Stimulated activated CD4-positive, alpha-beta T cell treated with anti-CD3 and anti-CD28 coated beads, Interleukin-1b, Interleukin-23, amount 100 ng/mL, for 4 hours (primary cell): ENCODE measurements at regions not wholly inside any gene's neighbourhood (a gene's known extent, or its start where the extent isn't known, plus 50 kb on each side); places are given as distances from the start of the nearest gene placed in this dataset.
"Not testable (repeated sequence)": the region's sequence is repeated elsewhere in the genome, so short reads cannot be mapped to it uniquely, and the experiment has no call there.

Experiments used
- DNase-seq, 2 donors: peaks; one replicate each; pipeline ENCODE4 v3.0.0-alpha.2; 2020; ENCODE audit warnings: low read depth in 2 of 2

GRCh38 chr10:78341953-78342614, 308.4 kb downstream of the RPS24 start:
- DNase-seq, result no peak

DNA sequence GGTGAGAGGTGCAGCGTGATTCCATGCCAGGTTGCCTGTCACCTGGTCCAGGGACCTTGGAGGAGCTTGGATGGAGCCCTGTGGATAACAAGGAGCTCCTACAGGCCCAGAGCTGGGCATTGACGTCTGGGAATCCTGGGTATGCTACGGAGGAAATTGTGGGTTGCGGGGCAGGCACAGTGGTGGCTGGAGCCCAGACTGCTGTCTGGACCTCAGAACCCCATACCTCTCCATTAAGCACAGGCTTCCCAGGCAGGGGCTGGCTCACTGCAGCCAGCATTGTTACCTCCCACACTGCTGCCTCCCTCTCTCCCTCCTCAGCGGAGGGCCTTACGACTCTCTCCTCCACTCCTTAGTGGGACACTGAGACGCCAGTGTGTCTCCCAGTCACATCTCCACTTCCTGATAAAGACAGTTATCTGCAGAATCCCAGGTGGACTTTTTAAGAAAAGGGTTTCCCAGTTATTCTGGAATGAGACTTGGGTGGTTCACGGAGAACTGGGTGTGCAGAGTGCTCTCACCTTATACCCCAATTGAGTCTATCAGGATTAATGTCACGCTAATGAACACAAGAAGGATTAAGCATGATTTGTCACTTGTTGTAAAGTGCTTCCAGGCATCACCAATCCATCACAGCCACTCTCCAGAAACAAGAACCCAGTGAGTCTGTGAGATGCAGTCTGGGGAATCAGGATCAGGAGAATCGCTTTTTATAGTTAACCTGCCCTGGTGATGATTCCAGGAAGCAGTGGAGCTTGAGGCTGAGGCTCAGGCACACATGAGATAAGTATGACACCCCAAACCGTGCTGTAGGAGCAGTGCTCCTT, 309.4 kb downstream of the RPS24 start:
- no peak for DNase-seq

DNA sequence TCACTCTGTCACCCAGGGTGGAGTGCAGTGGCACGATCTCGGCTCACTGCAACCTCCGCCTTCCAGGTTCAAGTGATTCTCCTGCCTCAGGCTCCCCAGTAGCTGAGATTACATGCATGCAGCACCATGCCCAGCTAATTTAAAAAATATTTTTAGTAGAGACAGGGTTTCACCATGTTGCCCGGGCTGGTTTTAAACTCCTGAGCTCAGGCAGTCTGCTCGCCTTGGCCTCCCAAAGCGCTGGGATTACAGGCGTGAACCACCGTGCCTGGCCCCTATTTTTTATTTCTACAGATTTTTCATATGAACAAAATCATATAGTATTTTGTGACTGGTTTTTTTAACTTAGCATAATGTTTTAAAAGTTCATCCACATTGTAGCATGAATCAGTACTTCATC, 310.6 kb downstream of the RPS24 start:
- DNase-seq, result not testable (repeated sequence)

- DNase-seq, result not testable (repeated sequence)
Measured at GRCh38 chr10:78345515-78345914, 311.9 kb downstream of the RPS24 start.

GRCh38 chr10:78346721-78347120, 313.1 kb downstream of the RPS24 start:
- no peak for DNase-seq

- no peak for DNase-seq
Measured at GRCh38 chr10:78348411-78349164, 314.9 kb downstream of the RPS24 start.

- DNase-seq, result no peak
Measured at GRCh38 chr10:78349165-78349516, 315.5 kb downstream of the RPS24 start.

DNA sequence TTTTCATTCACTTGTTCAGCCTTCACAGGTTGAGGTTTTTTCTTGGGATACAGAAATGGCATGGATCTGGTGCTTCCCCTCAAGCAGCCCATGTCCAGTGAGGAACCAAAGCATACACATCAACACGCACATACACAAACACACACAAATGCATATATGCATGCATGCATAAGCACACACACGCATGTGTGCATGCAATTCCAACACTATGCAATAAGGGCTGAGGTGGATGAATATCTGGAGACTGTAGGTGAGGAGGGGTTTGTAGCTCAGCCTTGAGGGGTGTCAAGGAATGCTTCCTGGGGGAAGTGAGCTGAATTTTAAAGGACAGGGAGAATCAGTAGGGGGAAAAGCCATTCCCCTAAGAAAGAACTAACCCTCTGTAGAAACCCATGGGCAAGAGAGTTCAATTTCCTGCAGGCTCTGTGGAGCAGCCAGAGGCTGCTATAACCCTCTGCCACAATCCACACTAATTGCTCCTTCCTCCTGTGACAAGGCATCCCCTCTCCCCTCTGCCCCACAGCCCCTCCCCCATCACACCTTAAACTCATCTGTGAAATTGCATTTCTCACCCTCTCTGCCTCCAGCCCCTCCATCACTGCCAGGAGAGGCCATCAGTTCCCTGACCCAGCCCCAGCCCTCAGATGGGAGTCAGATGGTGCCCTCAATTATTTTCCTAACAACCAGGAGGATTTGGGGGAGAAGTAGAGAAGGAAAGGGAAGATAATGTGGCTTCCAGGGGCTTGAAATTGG, 316.4 kb downstream of the RPS24 start:
- no peak for DNase-seq

GRCh38 chr10:78351283-78351682, 317.6 kb downstream of the RPS24 start:
- DNase-seq, result no peak

DNA sequence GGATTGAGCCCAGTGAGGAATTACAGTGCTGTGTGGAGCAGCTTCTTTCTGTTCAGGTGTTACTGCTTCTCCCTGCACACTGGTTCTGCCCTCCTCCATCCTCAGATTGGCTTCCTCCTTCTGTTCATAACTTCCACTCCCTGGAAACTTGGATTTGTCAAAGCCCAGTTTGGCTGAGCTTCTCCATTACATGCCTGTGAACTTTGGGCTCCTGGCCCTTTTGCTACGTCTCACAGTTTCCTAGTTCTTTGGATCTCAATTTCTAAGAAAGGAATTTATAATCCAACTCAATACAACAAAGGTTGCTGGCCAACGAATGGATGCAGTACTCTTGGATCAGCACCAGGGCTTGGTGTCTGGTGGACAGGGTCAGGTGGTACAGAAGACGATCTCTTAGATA, 318.1 kb downstream of the RPS24 start:
- no peak for DNase-seq

- DNase-seq, result no peak
Measured at GRCh38 chr10:78353636-78354035, 320.0 kb downstream of the RPS24 start.

- DNase-seq, result no peak
Measured at GRCh38 chr10:78354101-78354500, 320.4 kb downstream of the RPS24 start.

- DNase-seq, result no peak
Measured at GRCh38 chr10:78356291-78356900, 322.7 kb downstream of the RPS24 start.

GRCh38 chr10:78357141-78358063, 323.7 kb downstream of the RPS24 start:
- no peak for DNase-seq

- DNase-seq, result no peak
Measured at GRCh38 chr10:78358351-78358750, 324.7 kb downstream of the RPS24 start.

GRCh38 chr10:78358982-78359381, 325.3 kb downstream of the RPS24 start:
- DNase-seq, result no peak

DNA sequence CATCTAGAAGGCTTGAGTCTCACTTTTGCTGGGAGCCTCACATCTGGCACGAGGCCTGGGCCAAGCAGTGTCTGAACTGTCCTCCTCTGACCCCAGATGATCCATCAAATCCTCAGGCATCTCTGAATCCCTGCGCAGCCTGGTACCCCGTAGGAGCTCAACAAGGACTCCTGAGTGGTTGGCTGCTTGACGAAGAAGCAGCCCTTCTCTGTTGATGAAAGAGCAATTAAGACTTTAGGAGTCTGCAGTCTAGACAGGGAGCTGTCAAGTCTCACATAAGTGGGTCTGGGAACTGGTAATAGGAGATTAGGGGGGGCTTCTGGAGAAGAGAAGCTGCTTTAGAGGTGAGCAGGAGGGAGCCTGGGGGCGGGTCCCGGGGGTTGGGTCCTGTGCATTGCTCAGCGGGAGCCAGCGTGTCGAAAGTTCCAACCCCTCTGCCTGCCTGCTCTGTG, 326.0 kb downstream of the RPS24 start:
- DNase-seq, result no peak

DNA sequence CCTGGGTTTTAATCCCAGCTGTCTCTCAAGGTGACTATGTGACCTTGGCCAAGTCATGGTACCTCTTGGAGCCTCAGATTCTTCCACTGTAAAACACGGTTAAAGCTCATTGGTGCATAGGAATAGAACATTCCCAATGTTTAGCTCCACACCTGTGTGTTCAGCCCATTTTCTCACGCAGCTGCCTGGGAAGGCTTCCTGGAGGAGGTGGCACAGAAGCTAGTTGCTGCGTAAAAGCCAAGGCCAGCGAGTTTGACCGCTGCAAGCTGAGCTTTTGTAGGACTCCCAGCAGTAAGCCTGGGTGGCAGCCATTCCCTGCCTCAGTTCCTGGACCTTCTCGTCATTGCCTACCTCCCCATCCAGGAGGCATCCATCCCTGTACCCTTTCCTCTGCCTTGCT, 326.6 kb downstream of the RPS24 start:
- DNase-seq, result no peak

- no peak for DNase-seq
Measured at GRCh38 chr10:78361031-78361430, 327.4 kb downstream of the RPS24 start.

GRCh38 chr10:78362406-78363022, 328.9 kb downstream of the RPS24 start:
- DNase-seq, result no peak
